Activated naive CD4-positive, alpha-beta T cell treated with anti-CD3 and anti-CD28 coated beads, Interleukin-2, amount 50 U/mL, for 72 hours (primary cell): ENCODE measurements at regions not wholly inside any gene's neighbourhood (a gene's known extent, or its start where the extent isn't known, plus 50 kb on each side); places are given as distances from the start of the nearest gene placed in this dataset.

Source experiments
- ATAC-seq, 2 donors: fragments of 150-1000 bp; cut with Tn5 transposase; 2 replicates each; pipeline ENCODE4 v1.10.0; 2021; ENCODE audit warnings: mild to moderate bottlenecking in 2 of 2, moderate library complexity in 2 of 2
- DNase-seq, 2 donors: peaks; one replicate each; pipeline ENCODE4 v3.0.0; 2021 to 2022; ENCODE audit warnings: low spot score in 2 of 2
- H3K27ac Mint-ChIP-seq, 2 donors: one replicate each; pipeline ENCODE4 v1.8.0; 2022; ENCODE audit warnings: mild to moderate bottlenecking in 2 of 2, mixed read lengths in 2 of 2
- H3K36me3 Mint-ChIP-seq, 2 donors: one replicate each; pipeline ENCODE4 v1.8.0; 2022; ENCODE audit warnings: mixed read lengths in 2 of 2
- H3K9me3 Mint-ChIP-seq, 2 donors: one replicate each; pipeline ENCODE4 v1.8.0; 2022; ENCODE audit warnings: mixed read lengths in 2 of 2

GRCh38 chr18:64851726-64852125 lies 702.8 kb upstream of the LINC00305 start:
- ATAC-seq (no peak), DNase-seq (no peak)
- no peaks in the 10 kb centered on the region for H3K36me3 Mint-ChIP-seq
- H3K9me3 Mint-ChIP-seq, result peaks cover 25 to 28% of the 10 kb centered on the region in 2 donors
- H3K27ac Mint-ChIP-seq, result no peak overlapping the region

GRCh38 chr18:64850791-64851190 lies 701.9 kb upstream of the LINC00305 start:
- H3K27ac Mint-ChIP-seq, result no peak overlapping the region
- H3K9me3 Mint-ChIP-seq, result peaks cover 26 to 29% of the 10 kb centered on the region in 2 donors
- ATAC-seq (no peak), DNase-seq (no peak)
- H3K36me3 Mint-ChIP-seq, result no peaks in the 10 kb centered on the region

GRCh38 chr18:64840911-64841701 lies 692.2 kb upstream of the LINC00305 start:
- no peak for ATAC-seq
- peaks cover 3 to 4% of the 10 kb centered on the region in 2 donors for H3K9me3 Mint-ChIP-seq
- H3K36me3 Mint-ChIP-seq, result no peaks in the 10 kb centered on the region
- no peak for DNase-seq
- no peak overlapping the region for H3K27ac Mint-ChIP-seq

- DNase-seq (no peak), ATAC-seq (no peak)
- H3K36me3 Mint-ChIP-seq, result peaks cover 0 to 8% of the 10 kb centered on the region in 2 donors
- H3K9me3 Mint-ChIP-seq, result peaks cover 19 to 22% of the 10 kb centered on the region in 2 donors
- no peak overlapping the region for H3K27ac Mint-ChIP-seq
Observed at GRCh38 chr18:64810354-64810753, 661.5 kb upstream of the LINC00305 start.

- H3K9me3 Mint-ChIP-seq, result peaks cover 19 to 22% of the 10 kb centered on the region in 2 donors
- ATAC-seq (no peak), DNase-seq (no peak)
- H3K36me3 Mint-ChIP-seq, result peaks cover 0 to 8% of the 10 kb centered on the region in 2 donors
- no peak overlapping the region for H3K27ac Mint-ChIP-seq
Observed at GRCh38 chr18:64809801-64810200, 660.9 kb upstream of the LINC00305 start.

- Mint-ChIP-seq H3K27ac (no peak overlapping the region), H3K36me3 (no peaks in the 10 kb centered on the region), H3K9me3 (peaks cover 11 to 12% of the 10 kb centered on the region in 2 donors)
- ATAC-seq (no peak), DNase-seq (no peak)
Observed at GRCh38 chr18:64807560-64807959, 658.7 kb upstream of the LINC00305 start.

GRCh38 chr18:64806691-64807090 lies 657.8 kb upstream of the LINC00305 start:
- no peak for ATAC-seq
- Mint-ChIP-seq H3K27ac (no peak overlapping the region), H3K36me3 (no peaks in the 10 kb centered on the region), H3K9me3 (peaks cover 11% of the 10 kb centered on the region in 2 donors)
- DNase-seq, result no peak

GRCh38 chr18:64806232-64806631 lies 657.3 kb upstream of the LINC00305 start:
- ATAC-seq (no peak), DNase-seq (no peak)
- Mint-ChIP-seq H3K27ac (no peak overlapping the region), H3K36me3 (no peaks in the 10 kb centered on the region), H3K9me3 (peaks cover 8 to 10% of the 10 kb centered on the region in 2 donors)

- Mint-ChIP-seq H3K9me3 (no peaks in the 10 kb centered on the region), H3K27ac (no peak overlapping the region), H3K36me3 (no peaks in the 10 kb centered on the region)
- ATAC-seq, result no peak
- DNase-seq, result no peak
Observed at GRCh38 chr18:64803471-64803870, 654.6 kb upstream of the LINC00305 start.

GRCh38 chr18:64800151-64800550 lies 651.3 kb upstream of the LINC00305 start:
- DNase-seq (no peak), ATAC-seq (no peak)
- no peak overlapping the region for H3K27ac Mint-ChIP-seq

GRCh38 chr18:64799376-64799775 lies 650.5 kb upstream of the LINC00305 start:
- H3K9me3 Mint-ChIP-seq, result peaks cover 3 to 4% of the 10 kb centered on the region in 2 donors
- ATAC-seq, result no peak
- no peaks in the 10 kb centered on the region for H3K36me3 Mint-ChIP-seq
- no peak for DNase-seq
- H3K27ac Mint-ChIP-seq, result no peak overlapping the region

More at GRCh38 chr18:64800151-64800550, 651.3 kb upstream of the LINC00305 start:
- Mint-ChIP-seq H3K36me3 (no peaks in the 10 kb centered on the region), H3K9me3 (peaks cover 3 to 4% of the 10 kb centered on the region in 2 donors)

GRCh38 chr18:64791236-64791635 lies 642.3 kb upstream of the LINC00305 start:
- no peak overlapping the region for H3K27ac Mint-ChIP-seq
- H3K9me3 Mint-ChIP-seq, result peaks cover 8 to 15% of the 10 kb centered on the region in 2 donors
- ATAC-seq (no peak), DNase-seq (no peak)
- H3K36me3 Mint-ChIP-seq, result no peaks in the 10 kb centered on the region

- no peaks in the 10 kb centered on the region for H3K36me3 Mint-ChIP-seq
- ATAC-seq, result no peak
- no peak overlapping the region for H3K27ac Mint-ChIP-seq
- H3K9me3 Mint-ChIP-seq, result peaks cover 13 to 23% of the 10 kb centered on the region in 2 donors
- DNase-seq, result no peak
Observed at GRCh38 chr18:64785686-64786085, 636.8 kb upstream of the LINC00305 start.

- peaks cover 5 to 11% of the 10 kb centered on the region in 2 donors for H3K9me3 Mint-ChIP-seq
- no peaks in the 10 kb centered on the region for H3K36me3 Mint-ChIP-seq
- DNase-seq (no peak), ATAC-seq (no peak)
- H3K27ac Mint-ChIP-seq, result no peak overlapping the region
Observed at GRCh38 chr18:64777556-64777955, 628.7 kb upstream of the LINC00305 start.

GRCh38 chr18:64765908-64766307 lies 617.0 kb upstream of the LINC00305 start:
- ATAC-seq (no peak), DNase-seq (no peak)
- peaks cover 11 to 18% of the 10 kb centered on the region in 2 donors for H3K9me3 Mint-ChIP-seq
- H3K27ac Mint-ChIP-seq, result no peak overlapping the region
- no peaks in the 10 kb centered on the region for H3K36me3 Mint-ChIP-seq

GRCh38 chr18:64752707-64753106 lies 603.8 kb upstream of the LINC00305 start:
- DNase-seq (no peak), ATAC-seq (no peak)
- no peak overlapping the region for H3K27ac Mint-ChIP-seq
- H3K36me3 Mint-ChIP-seq, result no peaks in the 10 kb centered on the region
- H3K9me3 Mint-ChIP-seq, result peaks cover 8 to 10% of the 10 kb centered on the region in 2 donors

GRCh38 chr18:64749884-64750283 lies 601.0 kb upstream of the LINC00305 start:
- Mint-ChIP-seq H3K9me3 (peaks cover 7 to 8% of the 10 kb centered on the region in 2 donors), H3K27ac (no peak overlapping the region), H3K36me3 (no peaks in the 10 kb centered on the region)
- no peak for DNase-seq
- no peak for ATAC-seq

GRCh38 chr18:64747803-64748202 lies 598.9 kb upstream of the LINC00305 start:
- no peak for ATAC-seq
- DNase-seq, result no peak
- Mint-ChIP-seq H3K9me3 (peaks cover 7 to 8% of the 10 kb centered on the region in 2 donors), H3K27ac (no peak overlapping the region), H3K36me3 (no peaks in the 10 kb centered on the region)
